IPS DF 6.9 (cell line): ENCODE measurements at regions not wholly inside any gene's neighbourhood (a gene's known extent, or its start where the extent isn't known, plus 50 kb on each side); places are given as distances from the start of the nearest gene placed in this dataset.

Source experiments
- DNase-seq: peaks from one replicate; pipeline ENCODE4 v3.0.0-alpha.2; 2013; ENCODE audit warnings: low read depth, low spot score
- H3K27ac ChIP-seq: one replicate; pipeline ENCODE4 v1.5.1; 2013; ENCODE audit warnings: low read length, control low read depth
- H3K27me3 ChIP-seq: 2 replicates; pipeline ENCODE4 v1.6.1; 2013; ENCODE audit warnings: mild to moderate bottlenecking, low read length; ENCODE audit not compliant: control insufficient read depth, insufficient read depth
- H3K36me3 ChIP-seq: 2 replicates; pipeline ENCODE4 v1.6.1; 2013; ENCODE audit warnings: low read length; ENCODE audit not compliant: control insufficient read depth, insufficient read depth
- H3K4me1 ChIP-seq: 2 replicates; pipeline ENCODE4 v1.6.1; 2013; ENCODE audit warnings: low read length; ENCODE audit not compliant: control insufficient read depth, insufficient read depth
- H3K4me3 ChIP-seq: 2 replicates; pipeline ENCODE4 v1.5.1; 2013; ENCODE audit warnings: mild to moderate bottlenecking, low read length
- H3K9me3 ChIP-seq: 2 replicates; pipeline ENCODE4 v1.6.1; 2013; ENCODE audit warnings: low read length, inconsistent platforms; ENCODE audit not compliant: control insufficient read depth, insufficient read depth
- WGBS: extraction: QIAGEN DNeasy Blood & Tissue Kit; methylation state at CpG from one replicate; pipeline ENCODE4 v1.1.7; 2013; ENCODE audit warnings: mixed read lengths, missing lambda C conversion rate; ENCODE audit not compliant: insufficient read length, insufficient coverage; 5-methylcytosine and 5-hydroxymethylcytosine counted together

DNA sequence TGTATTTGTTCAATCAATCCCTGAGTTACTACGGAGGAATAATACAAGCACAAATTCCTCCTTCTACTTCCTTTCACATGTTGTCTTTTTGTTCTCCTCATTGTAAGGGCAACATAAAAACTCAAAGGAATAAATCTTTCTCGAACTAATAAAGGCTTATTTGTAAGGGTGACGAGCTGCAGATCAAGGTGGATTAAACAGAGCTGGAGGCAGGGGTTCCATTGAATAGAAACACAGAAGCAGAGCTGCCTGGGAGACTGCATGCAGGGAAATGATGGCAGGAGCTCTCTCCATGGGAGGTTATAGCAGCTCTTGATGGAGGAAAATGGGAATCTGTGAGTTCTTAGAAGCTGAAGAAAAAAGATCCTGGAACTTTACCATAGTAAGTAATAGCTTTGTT lies 160.2 kb downstream of the CYYR1 start:
- WGBS = no CpG with 5 or more reads among the region's 3 CpGs
- H3K36me3 ChIP-seq = no peaks in the 10 kb centered on the region
- H3K4me1 ChIP-seq = no peaks in the 10 kb centered on the region; the same call in 1 of the 2 replicates
- no peak overlapping the region for H3K4me3 ChIP-seq
- no peaks in the 10 kb centered on the region for H3K27me3 ChIP-seq
- H3K9me3 ChIP-seq = no peaks in the 10 kb centered on the region
- no peak for DNase-seq
- H3K27ac ChIP-seq = no peak overlapping the region

DNA sequence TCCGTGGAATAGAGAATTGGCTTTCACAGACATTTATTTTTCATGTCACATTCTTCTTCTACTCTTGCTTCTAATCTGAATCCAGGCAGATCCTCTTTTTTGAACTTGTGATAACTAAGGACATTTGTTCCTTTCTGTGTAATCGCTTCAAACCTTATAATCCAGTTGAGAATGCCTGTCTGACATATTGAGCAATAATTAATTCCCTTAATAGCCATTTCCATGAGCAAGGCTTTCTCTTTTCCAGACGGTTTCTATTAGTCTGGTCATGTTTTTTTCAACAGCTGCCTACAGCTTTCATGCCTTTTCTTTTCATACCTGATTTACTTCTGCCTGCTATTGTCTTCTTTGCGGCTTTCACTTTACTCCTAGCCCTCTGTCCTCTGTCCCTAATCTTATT lies 163.4 kb downstream of the CYYR1 start:
- Histone ChIP-seq H3K4me1 (peaks cover 2% of the 10 kb centered on the region; the same call in 1 of the 2 replicates), H3K9me3 (no peaks in the 10 kb centered on the region), H3K4me3 (no peak overlapping the region), H3K36me3 (no peaks in the 10 kb centered on the region), H3K27ac (no peak overlapping the region), H3K27me3 (no peaks in the 10 kb centered on the region)
- no peak for DNase-seq
- no CpG with 5 or more reads among the region's 4 CpGs for WGBS

DNA sequence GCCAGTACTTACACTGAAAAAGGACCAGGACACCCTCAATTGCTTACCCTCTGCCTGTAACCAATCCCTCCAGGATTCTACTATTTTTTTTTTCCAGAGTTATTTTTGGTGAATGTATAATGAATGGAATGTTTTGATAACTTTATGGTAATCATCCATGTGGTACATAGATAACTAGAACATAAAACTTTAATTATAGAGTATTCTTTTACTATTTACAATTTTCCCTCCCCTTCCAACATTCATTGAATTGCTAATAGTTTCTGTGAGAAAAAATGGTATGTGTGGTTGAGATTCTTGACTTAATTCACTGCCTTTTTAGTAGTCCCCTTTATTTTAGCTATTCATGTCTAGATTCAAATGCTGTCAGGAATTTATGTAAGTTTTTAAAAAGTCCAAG lies 164.6 kb downstream of the CYYR1 start:
- Histone ChIP-seq H3K36me3 (no peaks in the 10 kb centered on the region), H3K4me3 (no peak overlapping the region), H3K27me3 (no peaks in the 10 kb centered on the region), H3K4me1 (peaks cover 2% of the 10 kb centered on the region; the same call in 1 of the 2 replicates), H3K27ac (no peak overlapping the region), H3K9me3 (no peaks in the 10 kb centered on the region)
- DNase-seq = no peak

DNA sequence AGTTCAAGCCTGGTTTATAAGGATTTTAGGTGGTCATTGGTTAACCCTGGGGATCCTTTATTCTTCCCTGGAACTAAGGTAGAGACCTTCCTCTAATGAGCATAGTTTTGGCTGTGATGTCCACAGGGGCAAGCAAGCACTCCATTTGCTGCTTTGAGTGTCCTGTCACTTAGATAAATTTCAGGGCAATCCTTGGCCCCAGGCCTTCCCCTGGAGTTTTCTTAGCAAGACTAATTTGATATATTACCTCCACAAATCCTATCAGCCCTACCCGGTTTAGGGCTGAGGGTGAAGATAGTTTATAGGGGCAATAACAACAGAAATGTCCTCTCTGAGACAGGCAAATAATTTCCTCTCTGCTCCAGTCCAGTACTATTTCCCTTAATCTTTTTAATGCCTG lies 166.6 kb downstream of the CYYR1 start:
- no CpG with 5 or more reads among the region's 1 CpG for WGBS
- Histone ChIP-seq H3K27me3 (no peaks in the 10 kb centered on the region), H3K9me3 (no peaks in the 10 kb centered on the region), H3K4me1 (peaks cover 2% of the 10 kb centered on the region; the same call in 1 of the 2 replicates), H3K27ac (no peak overlapping the region), H3K36me3 (no peaks in the 10 kb centered on the region), H3K4me3 (no peak overlapping the region)
- DNase-seq = no peak

DNA sequence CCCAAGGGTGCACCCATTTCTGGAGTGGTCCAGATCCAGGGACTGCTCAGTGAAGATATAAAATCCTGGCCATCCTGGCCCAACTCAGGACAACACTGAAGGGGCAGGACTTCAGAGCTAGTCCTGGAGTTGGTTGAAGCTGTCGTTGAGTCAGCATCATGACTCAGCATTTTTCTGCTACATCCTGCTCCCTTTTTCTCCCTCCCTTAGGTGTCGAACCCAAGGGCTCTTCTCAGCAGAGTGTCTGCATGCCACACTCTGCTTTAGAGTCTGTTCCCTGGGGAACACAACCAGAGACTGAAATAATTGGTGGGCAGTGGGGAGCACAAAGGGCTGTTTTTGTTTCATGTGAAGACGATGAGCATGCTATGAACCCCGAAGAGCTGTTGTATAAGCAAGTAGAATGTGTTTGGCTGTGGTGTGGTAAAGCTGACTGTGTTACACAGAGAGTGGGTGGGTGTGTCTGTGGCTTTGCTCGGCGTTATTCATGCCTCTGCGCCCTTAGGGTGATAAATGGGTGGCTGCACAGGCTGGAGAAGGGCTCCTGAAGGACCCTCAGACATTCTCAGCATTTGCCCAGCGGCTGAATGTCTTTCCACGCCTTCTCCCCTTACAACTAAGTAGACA lies 167.2 kb downstream of the CYYR1 start:
- Histone ChIP-seq H3K4me3 (no peak overlapping the region), H3K27ac (no peak overlapping the region), H3K9me3 (no peaks in the 10 kb centered on the region), H3K27me3 (no peaks in the 10 kb centered on the region), H3K36me3 (no peaks in the 10 kb centered on the region), H3K4me1 (peaks cover 2% of the 10 kb centered on the region; the same call in 1 of the 2 replicates)
- DNase-seq = peak; percentile 11
- no CpG with 5 or more reads among the region's 9 CpGs for WGBS

DNA sequence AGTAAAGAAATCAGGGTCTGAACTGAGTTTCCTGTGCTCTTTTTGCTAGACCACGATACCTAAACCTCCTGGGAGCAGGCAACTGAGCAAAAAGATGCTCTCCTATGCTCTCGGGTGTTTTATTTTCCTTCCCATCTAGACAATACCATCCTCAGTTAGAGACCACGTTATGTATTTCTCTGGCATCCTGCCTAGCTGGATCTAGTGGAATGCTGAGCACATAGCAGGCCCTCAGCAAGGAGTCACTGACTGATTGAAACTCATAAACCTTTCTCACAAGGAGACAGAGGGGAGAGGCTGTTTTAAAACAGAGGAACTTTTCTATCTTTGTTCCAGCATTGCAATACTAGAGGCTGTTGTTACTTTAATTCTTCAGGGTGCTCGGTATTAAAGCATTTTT lies 168.0 kb downstream of the CYYR1 start:
- no peak overlapping the region for H3K27ac ChIP-seq
- no peaks in the 10 kb centered on the region for H3K27me3 ChIP-seq
- no peak overlapping the region for H3K4me3 ChIP-seq
- no peaks in the 10 kb centered on the region; the same call in 1 of the 2 replicates for H3K9me3 ChIP-seq
- DNase-seq = no peak
- peaks cover 2% of the 10 kb centered on the region; the same call in 1 of the 2 replicates for H3K4me1 ChIP-seq
- WGBS = no CpG with 5 or more reads among the region's 4 CpGs
- H3K36me3 ChIP-seq = no peaks in the 10 kb centered on the region

DNA sequence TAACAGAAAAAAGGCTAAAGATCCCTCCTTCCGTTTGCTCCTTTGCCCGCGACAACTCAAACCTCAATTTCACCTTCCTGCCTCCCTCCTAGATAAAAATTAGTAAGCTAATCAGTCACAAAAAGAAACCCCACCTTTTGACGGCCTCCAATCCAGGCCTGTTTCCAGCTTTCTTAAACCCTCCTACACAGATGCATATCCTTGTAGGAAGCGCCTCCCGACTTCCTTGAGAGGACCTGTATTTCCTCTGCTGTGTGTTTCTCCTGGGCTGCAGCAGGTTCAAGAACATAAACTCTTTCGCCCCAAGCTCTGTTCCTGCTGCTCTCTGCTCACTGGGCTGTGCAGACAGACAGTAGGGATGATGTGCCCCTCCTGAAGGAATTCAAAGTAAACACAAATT lies 168.8 kb downstream of the CYYR1 start:
- H3K27ac ChIP-seq = no peak overlapping the region
- no peaks in the 10 kb centered on the region; the same call in 1 of the 2 replicates for H3K9me3 ChIP-seq
- DNase-seq = no peak
- no peak overlapping the region for H3K4me3 ChIP-seq
- H3K27me3 ChIP-seq = no peaks in the 10 kb centered on the region
- H3K4me1 ChIP-seq = peaks cover 2% of the 10 kb centered on the region; the same call in 1 of the 2 replicates
- WGBS = no CpG with 5 or more reads among the region's 7 CpGs
- no peaks in the 10 kb centered on the region for H3K36me3 ChIP-seq

DNA sequence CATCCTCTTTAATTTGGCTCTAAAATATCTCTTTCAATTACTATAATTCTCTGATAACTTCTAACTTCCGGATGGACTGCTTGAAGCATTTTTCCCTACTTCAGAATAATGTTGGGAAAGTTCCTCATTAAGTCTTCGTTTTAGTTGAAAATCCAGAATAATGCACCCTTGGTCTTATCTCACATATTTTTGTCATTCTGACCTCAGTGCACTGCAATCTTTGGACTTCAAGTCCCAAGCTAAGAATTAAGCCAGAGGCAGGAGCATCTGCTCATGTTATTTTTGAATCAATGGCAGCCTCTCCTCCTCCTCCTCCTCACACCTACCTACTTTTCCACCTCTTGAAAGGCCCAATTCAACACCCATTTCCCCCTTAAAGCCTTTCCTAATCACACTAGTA lies 169.8 kb downstream of the CYYR1 start:
- H3K27me3 ChIP-seq = no peaks in the 10 kb centered on the region
- WGBS = 100% methylated on average over 1 of the region's 2 CpGs
- no peak overlapping the region for H3K4me3 ChIP-seq
- DNase-seq = no peak
- H3K36me3 ChIP-seq = no peaks in the 10 kb centered on the region
- no peak overlapping the region for H3K27ac ChIP-seq
- H3K9me3 ChIP-seq = no peaks in the 10 kb centered on the region; the same call in 1 of the 2 replicates
- peaks cover 2% of the 10 kb centered on the region; the same call in 1 of the 2 replicates for H3K4me1 ChIP-seq

DNA sequence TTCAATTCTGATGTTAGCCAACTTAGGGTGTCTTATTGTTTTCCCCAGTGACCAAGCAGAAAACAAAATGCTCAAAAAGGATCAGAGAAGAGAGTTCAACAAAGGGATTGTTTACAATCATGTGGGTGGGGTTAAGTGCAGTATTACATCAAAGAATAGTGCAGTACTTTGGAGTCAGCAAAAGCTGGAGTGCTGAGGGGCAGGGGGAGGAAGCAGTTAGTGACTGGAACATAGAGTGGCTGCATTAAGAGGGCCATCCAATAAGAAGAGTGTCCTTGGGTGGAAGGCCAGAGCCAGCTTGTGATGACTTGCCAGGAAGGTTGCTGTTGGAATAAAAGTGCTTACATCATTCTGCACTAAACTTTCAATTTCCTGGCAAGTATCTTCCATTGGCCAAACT lies 175.5 kb downstream of the CYYR1 start:
- no peaks in the 10 kb centered on the region for H3K27me3 ChIP-seq
- no peaks in the 10 kb centered on the region for H3K4me1 ChIP-seq
- no peaks in the 10 kb centered on the region; the same call in 1 of the 2 replicates for H3K9me3 ChIP-seq
- no peaks in the 10 kb centered on the region for H3K36me3 ChIP-seq
- no peak for DNase-seq
- H3K27ac ChIP-seq = no peak overlapping the region
- no peak overlapping the region for H3K4me3 ChIP-seq

DNA sequence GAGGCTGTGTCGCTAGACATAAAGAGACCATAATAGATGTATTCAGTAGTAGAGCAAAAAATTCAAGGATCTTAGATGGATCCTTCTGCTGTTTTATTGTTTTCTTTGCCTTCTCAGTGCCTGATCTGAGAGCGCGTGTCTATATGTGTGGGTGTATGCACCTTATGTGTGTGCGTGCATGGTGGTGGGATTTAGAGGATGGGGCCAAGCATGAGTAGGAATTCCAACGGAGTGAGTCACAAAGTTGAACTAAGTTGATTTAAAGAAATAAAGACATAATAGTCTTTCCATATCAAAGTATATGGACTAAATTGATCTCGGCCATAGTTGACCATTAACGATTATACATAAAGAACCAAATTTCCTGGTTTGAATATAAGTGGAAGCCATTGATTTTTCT lies 178.7 kb downstream of the CYYR1 start:
- H3K36me3 ChIP-seq = no peaks in the 10 kb centered on the region
- H3K27me3 ChIP-seq = no peaks in the 10 kb centered on the region
- no peak overlapping the region for H3K27ac ChIP-seq
- H3K9me3 ChIP-seq = no peaks in the 10 kb centered on the region
- no peak overlapping the region for H3K4me3 ChIP-seq
- DNase-seq = no peak
- no peaks in the 10 kb centered on the region for H3K4me1 ChIP-seq
- WGBS = no CpG with 5 or more reads among the region's 7 CpGs

DNA sequence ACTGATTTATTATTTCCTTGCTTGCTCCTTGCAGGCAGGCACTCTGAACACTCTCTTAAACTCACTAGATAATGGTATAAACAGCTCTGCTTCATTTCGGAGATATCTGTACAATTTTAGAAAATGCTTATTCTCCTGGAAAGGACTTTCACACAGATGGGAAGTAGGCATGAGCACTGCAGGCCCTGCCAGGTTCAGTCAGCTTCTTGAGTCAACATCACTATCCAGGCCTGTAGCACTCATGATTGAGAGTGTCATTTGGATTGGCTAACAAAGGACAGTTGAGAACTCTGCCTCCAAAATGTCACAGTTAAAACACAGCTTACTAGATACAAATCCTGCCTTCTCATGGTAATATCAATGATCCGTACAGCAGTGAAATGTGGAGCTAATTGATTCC lies 181.9 kb downstream of the CYYR1 start:
- Histone ChIP-seq H3K36me3 (no peaks in the 10 kb centered on the region), H3K27ac (no peak overlapping the region), H3K4me3 (no peak overlapping the region), H3K27me3 (no peaks in the 10 kb centered on the region), H3K4me1 (no peaks in the 10 kb centered on the region), H3K9me3 (no peaks in the 10 kb centered on the region)
- DNase-seq = no peak
- WGBS = no CpG with 5 or more reads among the region's 2 CpGs
